ENCODE measurements at regions not wholly inside any gene's neighbourhood (a gene's known extent, or its start where the extent isn't known, plus 50 kb on each side); places are given as distances from the start of the nearest gene placed in this dataset.

GRCh38 chr16:52054326-52054725 is 492.6 kb downstream of the TOX3 start:
- DNase-seq (ENCODE audit: low read depth, low spot score) = no peak

GRCh38 chr16:52052818-52053217 is 494.1 kb downstream of the TOX3 start:
- DNase-seq (ENCODE audit: low read depth, low spot score) = no peak

DNA sequence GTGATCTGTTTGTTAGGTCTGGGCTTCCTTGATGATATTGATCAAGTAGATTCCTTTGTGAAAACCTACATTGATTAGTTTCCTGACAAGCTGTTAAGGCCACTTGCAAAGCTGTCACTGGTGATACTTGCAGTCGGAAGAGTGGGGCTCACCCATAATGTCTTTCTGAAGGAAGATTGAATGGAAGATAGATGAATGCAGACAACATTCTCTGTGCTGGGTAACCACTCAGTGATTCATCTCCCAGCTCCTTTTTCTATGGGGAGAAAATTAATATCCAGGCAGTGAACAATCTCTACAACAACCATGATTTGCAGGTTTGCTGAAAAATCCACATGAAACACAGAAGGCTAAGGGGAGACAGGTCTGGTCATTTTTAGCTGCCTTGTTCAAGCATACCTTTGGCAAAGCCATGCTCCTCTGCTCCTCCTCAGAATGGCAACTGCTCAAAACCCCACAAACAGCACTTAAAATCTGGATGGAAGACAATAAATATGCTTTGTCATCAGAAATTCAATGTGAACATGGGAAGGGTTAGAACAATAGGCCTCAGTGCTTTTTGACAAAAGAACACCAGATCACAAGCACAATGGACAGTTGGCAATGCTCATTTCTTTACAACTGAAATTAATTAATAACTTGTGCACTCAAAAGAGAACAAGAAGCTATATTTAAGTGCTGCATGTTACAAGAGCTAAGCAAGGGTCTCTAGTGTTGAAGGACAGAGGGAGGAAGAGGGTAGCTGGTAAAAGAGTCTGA is 495.4 kb downstream of the TOX3 start:
- DNase-seq (ENCODE audit: low read depth, low spot score) = no peak

GRCh38 chr16:52050418-52050817 is 496.5 kb downstream of the TOX3 start:
- DNase-seq (ENCODE audit: low read depth, low spot score) = no peak

- no peak for DNase-seq (ENCODE audit: low read depth, low spot score)
Measured at GRCh38 chr16:52035436-52035835, 511.5 kb downstream of the TOX3 start.

- DNase-seq (ENCODE audit: low read depth, low spot score) = no peak
Measured at GRCh38 chr16:52034830-52035229, 512.1 kb downstream of the TOX3 start.

DNA sequence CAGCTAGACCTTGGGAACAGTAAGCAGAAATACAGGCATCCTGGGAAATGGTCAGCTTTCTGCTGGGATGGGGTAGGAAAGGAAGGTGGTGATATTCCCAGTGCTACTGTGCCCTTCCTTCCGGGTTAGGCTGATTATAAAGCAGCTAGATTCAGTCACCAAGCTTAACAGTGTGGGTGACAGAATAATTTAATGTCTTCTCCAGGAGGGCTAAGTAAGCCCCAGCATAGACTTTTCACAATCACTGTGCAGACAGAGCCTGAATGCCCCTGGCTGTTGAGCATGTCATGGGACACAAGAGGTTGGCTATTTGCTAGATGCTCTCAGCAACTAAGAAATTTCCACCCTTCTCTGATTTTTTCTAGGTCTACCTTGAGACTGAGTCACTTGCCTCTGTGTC is 513.0 kb downstream of the TOX3 start:
- DNase-seq (ENCODE audit: low read depth, low spot score) = no peak

DNA sequence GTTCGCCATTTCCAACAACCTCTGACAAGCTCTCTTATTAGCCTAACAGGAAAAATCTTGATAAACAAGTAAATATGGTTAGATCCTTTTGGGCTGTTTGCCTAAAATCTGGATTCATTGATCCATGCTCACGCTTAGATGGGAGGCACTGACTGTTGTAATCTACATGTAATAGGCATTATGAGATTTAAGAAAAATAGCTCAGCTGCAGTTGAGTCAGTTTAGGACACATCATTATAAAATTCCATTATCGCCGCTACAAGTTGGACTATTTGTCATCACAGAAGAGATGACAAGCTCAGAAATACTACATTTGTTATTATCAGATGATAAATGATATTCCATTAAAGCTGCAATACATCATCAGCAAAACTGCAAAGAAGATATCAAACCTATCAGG is 524.0 kb downstream of the TOX3 start:
- DNase-seq (ENCODE audit: low read depth, low spot score) = no peak

- DNase-seq (ENCODE audit: low read depth, low spot score) = no peak
Measured at GRCh38 chr16:52022177-52022576, 524.8 kb downstream of the TOX3 start.

- no peak for DNase-seq (ENCODE audit: low read depth, low spot score)
Measured at GRCh38 chr16:52016387-52016786, 530.6 kb downstream of the TOX3 start.

DNA sequence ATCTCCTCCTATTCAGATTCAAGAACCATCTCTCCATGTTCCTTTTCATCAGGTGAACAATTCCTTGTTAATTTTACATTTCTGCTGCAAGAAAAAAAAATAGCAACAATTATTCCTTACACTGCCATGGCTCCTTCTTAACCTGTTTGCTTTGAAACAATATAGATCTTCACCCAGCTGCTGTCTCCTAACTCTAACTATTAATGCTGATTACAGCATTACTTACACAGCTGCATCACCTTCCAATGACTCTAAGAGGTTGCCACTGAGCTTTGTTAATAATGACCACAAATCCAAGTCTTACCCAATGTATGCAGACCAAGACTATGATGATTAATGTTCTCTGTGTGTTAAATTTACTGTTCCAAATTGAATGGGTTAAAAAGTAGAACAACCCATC is 541.4 kb downstream of the TOX3 start:
- no peak for DNase-seq (ENCODE audit: low read depth, low spot score)

DNA sequence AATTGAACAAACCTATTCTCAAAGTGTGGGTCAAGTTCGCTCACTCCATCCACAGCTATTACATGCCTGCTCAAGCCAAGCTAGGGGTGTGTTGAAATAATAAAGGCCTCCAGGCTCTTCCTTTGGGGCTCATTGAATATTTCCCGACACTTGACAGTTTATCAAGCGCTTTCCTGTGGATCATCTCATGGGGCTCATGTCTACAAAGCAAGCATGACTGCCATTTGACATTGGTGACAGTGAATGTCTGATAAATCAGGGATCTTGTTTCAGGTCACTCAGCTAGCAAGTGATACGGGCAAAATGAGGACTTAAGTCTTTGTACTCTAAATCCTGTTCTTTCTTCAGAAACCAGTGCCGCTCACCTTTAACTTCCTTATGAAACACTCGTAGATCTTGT is 542.6 kb downstream of the TOX3 start:
- DNase-seq (ENCODE audit: low read depth, low spot score) = no peak

GRCh38 chr16:52002026-52002425 is 544.9 kb downstream of the TOX3 start:
- no peak for DNase-seq (ENCODE audit: low read depth, low spot score)

DNA sequence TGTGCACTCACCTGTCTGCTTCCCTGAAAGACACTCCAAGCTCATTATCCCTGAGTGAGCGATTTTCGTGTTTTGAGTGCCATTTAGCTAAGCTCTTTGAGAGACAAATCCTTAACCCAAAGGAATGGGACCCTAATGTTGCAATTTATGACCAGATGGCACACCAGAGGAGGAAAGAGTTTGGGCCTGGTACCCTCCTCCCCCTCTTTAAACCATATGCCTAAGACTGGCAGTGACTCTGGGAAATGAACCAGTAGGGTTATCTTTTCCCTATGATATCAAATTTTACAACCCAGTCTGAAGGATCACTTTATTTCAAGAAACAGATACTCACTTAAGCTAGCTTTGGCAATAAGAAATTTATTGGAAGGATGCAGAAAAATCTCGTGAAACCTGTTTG is 550.4 kb downstream of the TOX3 start:
- no peak for DNase-seq (ENCODE audit: low read depth, low spot score)

GRCh38 chr16:51994597-51994996 is 552.3 kb downstream of the TOX3 start:
- no peak for DNase-seq (ENCODE audit: low read depth, low spot score)

DNA sequence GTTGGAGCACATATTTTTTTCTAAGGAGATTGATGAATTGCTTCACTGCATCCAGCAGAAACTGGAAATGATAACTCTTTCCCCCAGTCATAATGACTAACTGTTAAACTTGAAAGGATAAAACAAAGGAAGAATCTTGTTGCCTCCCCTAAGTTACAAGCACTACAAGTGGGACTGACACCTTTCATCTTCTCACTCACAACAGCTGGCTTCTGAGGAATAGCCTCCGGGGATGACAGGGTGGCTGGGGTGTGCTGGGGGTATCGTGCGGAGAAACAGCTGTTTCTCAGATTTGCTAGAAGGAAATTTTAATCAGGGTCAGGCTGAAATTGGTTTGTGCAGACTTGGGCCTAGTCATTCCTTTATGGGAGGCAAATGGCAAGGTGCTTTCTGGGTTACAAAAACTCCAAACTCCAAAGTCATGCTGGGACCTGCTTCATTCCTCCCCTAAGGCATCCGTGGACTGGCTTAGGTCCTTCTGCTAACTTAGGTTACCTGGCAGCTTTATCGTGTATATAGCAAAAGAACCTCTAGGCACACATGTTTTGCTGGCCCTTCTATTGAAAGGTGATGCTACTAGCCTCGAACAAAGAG is 557.2 kb downstream of the TOX3 start:
- no peak for DNase-seq (ENCODE audit: low read depth, low spot score)

DNA sequence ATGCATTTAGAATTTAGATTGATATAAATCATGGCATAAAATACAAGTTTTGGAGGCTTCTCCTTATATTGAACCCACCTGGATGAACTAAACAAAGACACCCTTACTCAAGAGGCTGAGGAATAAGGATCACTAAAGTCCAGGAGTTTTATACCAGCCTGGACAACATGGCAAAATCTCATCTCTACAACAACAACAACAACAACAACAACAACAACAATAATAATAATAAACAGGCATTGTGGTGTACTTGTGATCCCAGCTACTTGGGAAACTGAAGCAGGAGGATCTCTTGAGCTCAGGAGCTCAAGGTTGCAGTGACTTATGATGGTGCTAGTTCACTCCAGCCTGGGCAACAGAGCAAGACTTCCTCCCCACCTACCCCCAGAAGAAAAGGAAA is 558.0 kb downstream of the TOX3 start:
- DNase-seq (ENCODE audit: low read depth, low spot score) = no peak

DNA sequence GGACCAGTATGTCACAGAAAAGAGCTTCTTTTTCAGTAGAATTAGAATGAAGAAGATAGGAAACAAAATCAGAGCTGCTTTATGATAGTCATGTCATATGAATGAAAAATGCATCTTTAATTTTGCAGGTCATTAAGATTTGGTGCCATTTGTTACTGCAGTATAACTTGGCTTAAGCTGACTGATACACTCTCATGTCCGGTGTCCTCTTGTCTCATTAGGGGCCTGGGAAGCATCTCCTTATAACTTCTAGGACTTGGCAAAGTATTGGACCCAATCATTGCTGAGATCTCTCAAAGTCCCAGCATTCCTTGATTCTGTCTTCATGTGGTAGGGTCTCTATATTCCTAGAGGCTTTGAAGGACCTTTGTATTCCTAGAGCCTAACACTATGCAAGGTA is 559.4 kb downstream of the TOX3 start:
- no peak for DNase-seq (ENCODE audit: low read depth, low spot score)

GRCh38 chr16:51986717-51987116 is 560.2 kb downstream of the TOX3 start:
- no peak for DNase-seq (ENCODE audit: low read depth, low spot score)

GRCh38 chr16:51986301-51986700 is 560.6 kb downstream of the TOX3 start:
- DNase-seq (ENCODE audit: low read depth, low spot score) = no peak

GRCh38 chr16:51985126-51985525 is 561.8 kb downstream of the TOX3 start:
- no peak for DNase-seq (ENCODE audit: low read depth, low spot score)

DNA sequence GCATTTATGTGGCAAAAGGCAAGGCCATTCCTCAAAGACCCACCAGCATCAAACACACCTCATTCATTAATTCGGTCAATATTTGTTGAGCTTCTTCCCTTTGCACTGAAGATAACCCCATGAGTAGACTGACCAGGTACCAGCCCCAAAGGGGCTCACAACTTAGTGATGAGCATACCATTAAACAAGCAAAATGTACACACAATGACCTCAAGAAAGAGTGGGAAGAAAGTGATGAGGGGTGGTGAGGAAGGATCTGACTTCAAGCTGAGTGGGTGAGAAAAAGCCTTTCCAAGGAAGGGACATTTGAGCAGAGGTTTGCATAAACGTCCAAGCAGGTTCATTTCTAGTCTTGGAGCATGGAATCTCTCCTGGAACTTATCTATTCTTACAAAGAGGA is 562.5 kb downstream of the TOX3 start:
- no peak for DNase-seq (ENCODE audit: low read depth, low spot score)

All from iPS DF 19.7 (cell line).